T-cell (primary cell): ENCODE measurements at regions not wholly inside any gene's neighbourhood (a gene's known extent, or its start where the extent isn't known, plus 50 kb on each side); places are given as distances from the start of the nearest gene placed in this dataset.

Experiments
- ATAC-seq, 4 experiments: fragments of 200-7000 bp in 3 of 4; fragments of 150-1000 bp in 1 of 4; cut with Tn5 transposase; replicated peaks in 1 of 4; 1 replicate in 3 of 4; 2 replicates in 1 of 4; pipeline ENCODE4 v1.10.0; 2021; ENCODE audit warnings: moderate library complexity in 3 of 4, mild to moderate bottlenecking in 2 of 4, moderate number of reproducible peaks in 1 of 4
- CTCF ChIA-PET, 2 donors: fragments of 300-600 bp; sonication (Branson Sonifier 250); formaldehyde crosslinking; loops; one replicate each; lab custom pipeline; 2022; ENCODE audit warnings: antibody characterized with exemption in 2 of 2; lab: Charles Lee
- POLR2A ChIA-PET, 2 donors: fragments of 300-600 bp; sonication (Branson Sonifier 250); formaldehyde crosslinking; loops; one replicate each; lab custom pipeline; 2022; ENCODE audit warnings: antibody characterized with exemption in 2 of 2; lab: Charles Lee
- DNase-seq, 35 experiments: peaks; one replicate each; pipeline versions ENCODE4 v3.0.0 to v3.0.0-alpha.2; 2013 to 2023
- H3K27ac ChIP-seq: one replicate; pipeline ENCODE4 v1.5.1; 2013; ENCODE audit warnings: low read length
- H3K27me3 ChIP-seq, 2 experiments: replicated peaks in 1 of 2; 1 replicate in 1 of 2; 2 replicates in 1 of 2; pipeline versions ENCODE4 v1.6.1 to v1.7.0; 2013; ENCODE audit warnings: low read length in 1 of 2, mixed read lengths in 1 of 2; ENCODE audit not compliant: control insufficient read depth in 2 of 2, insufficient read depth in 2 of 2; ENCODE audit errors: extremely low read depth in 1 of 2
- H3K36me3 ChIP-seq, 2 donors: 1 replicate in 1 of 2; 2 replicates in 1 of 2; pipeline versions ENCODE4 v1.6.1 to v1.7.0; 2013; ENCODE audit warnings: low read length in 1 of 2; ENCODE audit not compliant: control insufficient read depth in 2 of 2, insufficient read depth in 1 of 2; ENCODE audit errors: extremely low read depth in 1 of 2
- H3K4me1 ChIP-seq, 2 experiments: 1 replicate in 1 of 2; 2 replicates in 1 of 2; pipeline versions ENCODE4 v1.6.1 to v1.7.0; 2013; ENCODE audit warnings: low read length in 2 of 2, mixed read lengths in 1 of 2; ENCODE audit not compliant: insufficient read depth in 2 of 2, control insufficient read depth in 1 of 2; ENCODE audit errors: extremely low read depth in 1 of 2
- H3K4me3 ChIP-seq, 2 donors: 1 replicate in 1 of 2; 2 replicates in 1 of 2; pipeline versions ENCODE4 v1.5.1 to v1.7.0; 2013; ENCODE audit warnings: mild to moderate bottlenecking in 2 of 2, low read length in 1 of 2, moderate library complexity in 1 of 2; ENCODE audit not compliant: control insufficient read depth in 1 of 2; ENCODE audit errors: extremely low read depth in 1 of 2
- H3K9me3 ChIP-seq: 2 replicates; pipeline ENCODE4 v1.7.0; 2013
- H3K27ac Mint-ChIP-seq, 2 donors: one replicate each; pipeline ENCODE4 v1.8.0; 2020 to 2021; ENCODE audit warnings: mild to moderate bottlenecking in 2 of 2, mixed read lengths in 2 of 2
- H3K27me3 Mint-ChIP-seq, 2 donors: one replicate each; pipeline ENCODE4 v1.8.0; 2021 to 2022; ENCODE audit warnings: mixed read lengths in 2 of 2
- H3K36me3 Mint-ChIP-seq: one replicate; pipeline ENCODE4 v1.8.0; 2021; ENCODE audit warnings: mixed read lengths
- H3K4me1 Mint-ChIP-seq, 3 donors: one replicate each; pipeline ENCODE4 v1.8.0; 2020 to 2022; ENCODE audit warnings: mixed read lengths in 3 of 3, mild to moderate bottlenecking in 1 of 3
- H3K4me3 Mint-ChIP-seq, 3 donors: one replicate each; pipeline ENCODE4 v1.8.0; 2020 to 2022; ENCODE audit warnings: mild to moderate bottlenecking in 3 of 3, mixed read lengths in 3 of 3, moderate library complexity in 3 of 3
- H3K9me3 Mint-ChIP-seq, 3 donors: one replicate each; pipeline ENCODE4 v1.8.0; 2020 to 2022; ENCODE audit warnings: mixed read lengths in 3 of 3
- WGBS: methylation state at CpG from one replicate; pipeline ENCODE4 v1.1.5; 2013; ENCODE audit warnings: missing lambda C conversion rate; ENCODE audit not compliant: insufficient coverage; 5-methylcytosine and 5-hydroxymethylcytosine counted together

DNA sequence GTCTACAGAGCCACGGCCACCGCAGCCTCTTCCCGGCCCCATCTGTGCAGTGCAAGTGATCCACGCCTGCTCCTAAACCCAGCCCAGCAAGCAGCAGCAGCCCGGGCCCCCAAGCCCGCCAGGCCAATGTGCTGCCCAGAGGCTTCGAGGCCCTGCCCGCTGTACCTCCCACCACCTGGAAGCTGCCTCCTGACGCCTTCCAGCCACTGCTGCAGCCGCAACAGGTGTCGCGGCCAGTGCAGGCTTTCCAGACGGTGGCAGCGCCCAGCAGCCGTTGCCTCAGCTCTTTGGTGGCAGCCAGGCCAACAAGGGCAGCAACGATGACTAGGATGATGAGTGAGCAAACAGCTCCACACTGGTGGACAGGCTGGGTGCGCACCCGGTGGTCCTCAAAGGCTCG is 50.2 kb upstream of the TPM4 start:
- POLR2A ChIA-PET: interaction anchor here in 1 of 2 donors (0.6 kb wide), 1 partner anchor 64 kb away, joined by 3 read pairs; no protein-coding TSS in a partner anchor
- DNase-seq (peak in 1 of 35 experiments; percentile 14), ATAC-seq (no peak)
- no peaks in the 10 kb centered on the region for H3K27me3 ChIP-seq
- Mint-ChIP-seq H3K27ac (no peak overlapping the region), H3K36me3 (no peaks in the 10 kb centered on the region), H3K9me3 (no peaks in the 10 kb centered on the region), H3K4me3 (no peak overlapping the region), H3K27me3 (peaks cover 0 to 3% of the 10 kb centered on the region in 2 donors), H3K4me1 (no peaks in the 10 kb centered on the region)
- no peaks in the 10 kb centered on the region for H3K36me3 ChIP-seq
- 88% methylated on average over 19 of the region's 19 CpGs for WGBS
- no peaks in the 10 kb centered on the region for H3K9me3 ChIP-seq
- CTCF ChIA-PET: no interaction called here
- H3K4me1 ChIP-seq: no peaks in the 10 kb centered on the region
- H3K27ac ChIP-seq: no peak overlapping the region
- no peak overlapping the region for H3K4me3 ChIP-seq
